ENCODE measurements at regions not wholly inside any gene's neighbourhood (a gene's known extent, or its start where the extent isn't known, plus 50 kb on each side); places are given as distances from the start of the nearest gene placed in this dataset.

DNA sequence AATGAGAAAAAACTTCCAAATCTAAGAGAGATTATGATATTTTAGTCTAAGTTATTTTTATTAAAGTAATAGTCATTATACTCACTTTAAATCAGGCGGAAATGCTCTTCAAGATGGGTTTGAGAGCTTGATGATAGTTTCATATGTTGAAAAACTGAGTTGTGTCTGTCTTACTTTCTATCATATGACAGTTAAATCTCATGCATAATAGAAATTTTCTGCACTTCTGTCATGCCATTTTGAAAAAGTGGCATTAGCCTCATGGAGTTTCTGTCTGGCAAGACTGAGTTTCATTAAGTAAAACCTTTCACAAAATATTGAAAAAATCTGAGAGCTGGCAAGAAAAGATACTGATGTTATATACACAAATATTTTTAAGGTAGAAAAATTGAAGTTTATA lies 511.8 kb downstream of the EPHA3 start:
- TF ChIP-seq POLR2AphosphoS5 (IDR thresholded peaks at IDR 0.05; ENCODE audit: low read depth, low read length) (no peak), SIN3A (IDR thresholded peaks at IDR 0.05; ENCODE audit: borderline replicate concordance, insufficient read depth, low read length) (no peak), TAF1 (IDR thresholded peaks at IDR 0.05; ENCODE audit: borderline replicate concordance, insufficient read depth, low read length) (no peak), FOXP2 (optimal IDR thresholded peaks at IDR 0.05; ENCODE audit: borderline replicate concordance, extremely low read depth, extremely low read length, insufficient read depth) (no peak)
- TF ChIP-seq, protein P1, sequence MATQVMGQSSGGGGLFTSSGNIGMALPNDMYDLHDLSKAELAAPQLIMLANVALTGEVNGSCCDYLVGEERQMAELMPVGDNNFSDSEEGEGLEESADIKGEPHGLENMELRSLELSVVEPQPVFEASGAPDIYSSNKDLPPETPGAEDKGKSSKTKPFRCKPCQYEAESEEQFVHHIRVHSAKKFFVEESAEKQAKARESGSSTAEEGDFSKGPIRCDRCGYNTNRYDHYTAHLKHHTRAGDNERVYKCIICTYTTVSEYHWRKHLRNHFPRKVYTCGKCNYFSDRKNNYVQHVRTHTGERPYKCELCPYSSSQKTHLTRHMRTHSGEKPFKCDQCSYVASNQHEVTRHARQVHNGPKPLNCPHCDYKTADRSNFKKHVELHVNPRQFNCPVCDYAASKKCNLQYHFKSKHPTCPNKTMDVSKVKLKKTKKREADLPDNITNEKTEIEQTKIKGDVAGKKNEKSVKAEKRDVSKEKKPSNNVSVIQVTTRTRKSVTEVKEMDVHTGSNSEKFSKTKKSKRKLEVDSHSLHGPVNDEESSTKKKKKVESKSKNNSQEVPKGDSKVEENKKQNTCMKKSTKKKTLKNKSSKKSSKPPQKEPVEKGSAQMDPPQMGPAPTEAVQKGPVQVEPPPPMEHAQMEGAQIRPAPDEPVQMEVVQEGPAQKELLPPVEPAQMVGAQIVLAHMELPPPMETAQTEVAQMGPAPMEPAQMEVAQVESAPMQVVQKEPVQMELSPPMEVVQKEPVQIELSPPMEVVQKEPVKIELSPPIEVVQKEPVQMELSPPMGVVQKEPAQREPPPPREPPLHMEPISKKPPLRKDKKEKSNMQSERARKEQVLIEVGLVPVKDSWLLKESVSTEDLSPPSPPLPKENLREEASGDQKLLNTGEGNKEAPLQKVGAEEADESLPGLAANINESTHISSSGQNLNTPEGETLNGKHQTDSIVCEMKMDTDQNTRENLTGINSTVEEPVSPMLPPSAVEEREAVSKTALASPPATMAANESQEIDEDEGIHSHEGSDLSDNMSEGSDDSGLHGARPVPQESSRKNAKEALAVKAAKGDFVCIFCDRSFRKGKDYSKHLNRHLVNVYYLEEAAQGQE (IDR thresholded peaks at IDR 0.05; ENCODE audit: insufficient read depth in 1 of 2, low read depth in 2 of 2, low read length in 2 of 2), result no peak
